ENCODE measurements at regions not wholly inside any gene's neighbourhood (a gene's known extent, or its start where the extent isn't known, plus 50 kb on each side); places are given as distances from the start of the nearest gene placed in this dataset.

GRCh38 chr5:23027830-23028229, 174.7 kb upstream of the CDH12 start:
- Histone ChIP-seq H4K20me1 (ENCODE audit: low read depth, low read length) (no peaks in the 10 kb centered on the region), H3F3A (ENCODE audit: insufficient read depth) (no peaks in the 10 kb centered on the region), H3K4me2 (ENCODE audit: low read depth, low read length, poor library complexity, severe bottlenecking) (no peak overlapping the region), H3K79me2 (ENCODE audit: insufficient read depth, low read length) (no peaks in the 10 kb centered on the region), H3K4me3 (ENCODE audit: insufficient read depth, low read length, poor library complexity, severe bottlenecking) (no peak overlapping the region), H2AFZ (ENCODE audit: low read depth, low read length, severe bottlenecking) (no peak overlapping the region), H3K9ac (ENCODE audit: low read length) (no peak overlapping the region), H3K9me3 (ENCODE audit: insufficient read depth, low read length) (no peaks in the 10 kb centered on the region), H3K36me3 (ENCODE audit: low read length) (no peaks in the 10 kb centered on the region), H3K27ac (ENCODE audit: low read depth, low read length) (no peak overlapping the region), H3K27me3 (ENCODE audit: low read length) (no peaks in the 10 kb centered on the region), H3K9me2 (replicated peaks; ENCODE audit: insufficient read depth, low read length) (no peaks in the 10 kb centered on the region)
- TF ChIP-seq EZH2phosphoT487 (conservative IDR thresholded peaks at IDR 0.05; ENCODE audit: low read length), result no peak
- no peak for TF ChIP-seq CTCF (IDR thresholded peaks at IDR 0.05; ENCODE audit: insufficient read depth, low read length, poor library complexity, severe bottlenecking)

GRCh38 chr5:23027331-23027730, 174.2 kb upstream of the CDH12 start:
- no peaks in the 10 kb centered on the region for H3K27me3 ChIP-seq (ENCODE audit: low read length)
- H2AFZ ChIP-seq (ENCODE audit: low read depth, low read length, severe bottlenecking), result no peak overlapping the region
- H3K79me2 ChIP-seq (ENCODE audit: insufficient read depth, low read length), result no peaks in the 10 kb centered on the region
- no peaks in the 10 kb centered on the region for H3F3A ChIP-seq (ENCODE audit: insufficient read depth)
- H3K9ac ChIP-seq (ENCODE audit: low read length), result no peak overlapping the region
- H4K20me1 ChIP-seq (ENCODE audit: low read depth, low read length), result no peaks in the 10 kb centered on the region
- no peak overlapping the region for H3K27ac ChIP-seq (ENCODE audit: low read depth, low read length)
- H3K4me3 ChIP-seq (ENCODE audit: insufficient read depth, low read length, poor library complexity, severe bottlenecking), result no peak overlapping the region
- H3K9me3 ChIP-seq (ENCODE audit: insufficient read depth, low read length), result no peaks in the 10 kb centered on the region
- H3K4me2 ChIP-seq (ENCODE audit: low read depth, low read length, poor library complexity, severe bottlenecking), result no peak overlapping the region
- no peaks in the 10 kb centered on the region for H3K36me3 ChIP-seq (ENCODE audit: low read length)
- H3K9me2 ChIP-seq (replicated peaks; ENCODE audit: insufficient read depth, low read length), result no peaks in the 10 kb centered on the region
- no peak for TF ChIP-seq CTCF (IDR thresholded peaks at IDR 0.05; ENCODE audit: insufficient read depth, low read length, poor library complexity, severe bottlenecking)
- TF ChIP-seq EZH2phosphoT487 (conservative IDR thresholded peaks at IDR 0.05; ENCODE audit: low read length), result no peak

- Histone ChIP-seq H3F3A (ENCODE audit: insufficient read depth) (no peaks in the 10 kb centered on the region), H4K20me1 (ENCODE audit: low read depth, low read length) (no peaks in the 10 kb centered on the region), H3K27me3 (ENCODE audit: low read length) (no peaks in the 10 kb centered on the region), H3K36me3 (ENCODE audit: low read length) (no peaks in the 10 kb centered on the region), H2AFZ (ENCODE audit: low read depth, low read length, severe bottlenecking) (no peak overlapping the region), H3K4me3 (ENCODE audit: insufficient read depth, low read length, poor library complexity, severe bottlenecking) (no peak overlapping the region), H3K79me2 (ENCODE audit: insufficient read depth, low read length) (no peaks in the 10 kb centered on the region), H3K9ac (ENCODE audit: low read length) (no peak overlapping the region), H3K27ac (ENCODE audit: low read depth, low read length) (no peak overlapping the region), H3K9me2 (replicated peaks; ENCODE audit: insufficient read depth, low read length) (no peaks in the 10 kb centered on the region), H3K9me3 (ENCODE audit: insufficient read depth, low read length) (no peaks in the 10 kb centered on the region), H3K4me2 (ENCODE audit: low read depth, low read length, poor library complexity, severe bottlenecking) (no peak overlapping the region)
- TF ChIP-seq CTCF (IDR thresholded peaks at IDR 0.05; ENCODE audit: insufficient read depth, low read length, poor library complexity, severe bottlenecking) (no peak), EZH2phosphoT487 (conservative IDR thresholded peaks at IDR 0.05; ENCODE audit: low read length) (no peak)
Observed at GRCh38 chr5:23026252-23027170, 173.4 kb upstream of the CDH12 start.

Measured in SU-DHL-6 (cell line).